Ovary (tissue), 7 donors: ENCODE measurements at regions not wholly inside any gene's neighbourhood (a gene's known extent, or its start where the extent isn't known, plus 50 kb on each side); places are given as distances from the start of the nearest gene placed in this dataset.
A peak's percentile ranks its signal among the peaks of the same experiment; 100 is the strongest.

ENCODE experiments used
- DNase-seq, 5 donors: peaks; one replicate each; pipeline ENCODE4 v3.0.0-alpha.2; 2019 to 2020
- H3K27ac ChIP-seq, 2 donors: fragments of 200-600 bp; one replicate each; pipeline versions ENCODE4 v1.5.1 to v1.8.0; 2019 to 2022
- H3K27me3 ChIP-seq: fragments of 200-600 bp; one replicate; pipeline ENCODE4 v1.8.0; 2022
- H3K36me3 ChIP-seq: fragments of 200-600 bp; sonication (generic); one replicate; pipeline ENCODE4 v1.5.1; 2019
- H3K4me1 ChIP-seq: one replicate; pipeline ENCODE4 v1.8.1; 2013; ENCODE audit warnings: mild to moderate bottlenecking, moderate library complexity; ENCODE audit not compliant: insufficient read depth
- H3K4me3 ChIP-seq: fragments of 200-600 bp; sonication (generic); one replicate; pipeline ENCODE4 v1.5.1; 2017
- H3K9me3 ChIP-seq, 2 donors: fragments of 200-600 bp in 1 of 2; sonication (generic) in 1 of 2; one replicate each; pipeline versions ENCODE4 v1.5.1 to v1.8.1; 2013 to 2019; ENCODE audit warnings: mild to moderate bottlenecking in 1 of 2, moderate library complexity in 1 of 2
- EP300 ChIP-seq: sonication (generic); formaldehyde crosslinking; IDR thresholded peaks from one replicate; pipeline ENCODE4 v1.6.1; 2017; ENCODE audit warnings: antibody characterized with exemption
- POLR2A ChIP-seq: fragments of 450-650 bp; IDR thresholded peaks from one replicate; pipeline ENCODE4 v1.6.1; 2017; ENCODE audit warnings: antibody characterized with exemption, mild to moderate bottlenecking, moderate library complexity
- WGBS, 3 donors: extraction: QIAGEN DNeasy Blood & Tissue Kit in 1 of 3; methylation state at CpG; one replicate each; pipeline versions ENCODE4 v1.1.5 to v1.1.7; 2013 to 2017; 5-methylcytosine and 5-hydroxymethylcytosine counted together
- intact Hi-C, 4 donors: fragments of 100-400 bp; cut with DNase I; formaldehyde crosslinking; loops; one replicate each; pipeline versions ENCODE4 v1.11.0 to v1.15.1; 2022 to 2023
- TF ChIP-seq, protein P1 (sequence below), 3 donors: fragments of 450-650 bp in 2 of 3; fragments of 200-600 bp in 1 of 3; IDR thresholded peaks; one replicate each; pipeline versions ENCODE4 v1.5.1 to v1.8.0; 2016 to 2022; ENCODE audit warnings: antibody characterized with exemption in 3 of 3, mild to moderate bottlenecking in 1 of 3
- donor health status: DM: no; HTN: no; CAD: no; lungs with moderate emphysema.
- donor health status: DM: no; HTN: no; CAD: no.
- donor health status: Bipolar disorder and iron deficiency.
- donor health status: DM: no; HTN: no; CAD: no.
- donor health status: DM: yes; HTN: yes; CAD: no.

DNA sequence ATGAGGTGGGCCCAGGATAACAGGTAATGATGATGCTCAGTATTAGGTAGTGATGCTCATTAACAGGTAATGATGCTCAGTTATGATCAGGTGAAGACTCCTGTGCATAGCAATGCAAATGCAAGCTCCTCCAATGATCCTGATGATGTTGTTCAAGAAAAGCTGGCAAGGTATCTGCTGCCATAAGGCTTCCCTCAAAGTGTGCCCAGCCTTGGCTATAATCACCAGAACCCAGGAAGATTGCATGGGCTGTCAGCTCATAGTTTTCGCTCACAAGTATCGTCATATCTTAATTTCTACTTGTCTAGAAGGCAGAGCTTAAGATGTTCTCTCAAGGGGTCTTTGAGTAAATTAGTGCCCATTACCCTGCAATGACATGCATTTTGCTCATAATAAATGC, 366.2 kb upstream of the CLNK start:
- Histone ChIP-seq H3K27me3 (no peaks in the 10 kb centered on the region), H3K36me3 (no peaks in the 10 kb centered on the region), H3K27ac (no peak overlapping the region), H3K4me1 (no peaks in the 10 kb centered on the region), H3K9me3 (no peaks in the 10 kb centered on the region), H3K4me3 (no peak overlapping the region)
- TF ChIP-seq POLR2A (no peak), EP300 (no peak)
- TF ChIP-seq, protein P1, sequence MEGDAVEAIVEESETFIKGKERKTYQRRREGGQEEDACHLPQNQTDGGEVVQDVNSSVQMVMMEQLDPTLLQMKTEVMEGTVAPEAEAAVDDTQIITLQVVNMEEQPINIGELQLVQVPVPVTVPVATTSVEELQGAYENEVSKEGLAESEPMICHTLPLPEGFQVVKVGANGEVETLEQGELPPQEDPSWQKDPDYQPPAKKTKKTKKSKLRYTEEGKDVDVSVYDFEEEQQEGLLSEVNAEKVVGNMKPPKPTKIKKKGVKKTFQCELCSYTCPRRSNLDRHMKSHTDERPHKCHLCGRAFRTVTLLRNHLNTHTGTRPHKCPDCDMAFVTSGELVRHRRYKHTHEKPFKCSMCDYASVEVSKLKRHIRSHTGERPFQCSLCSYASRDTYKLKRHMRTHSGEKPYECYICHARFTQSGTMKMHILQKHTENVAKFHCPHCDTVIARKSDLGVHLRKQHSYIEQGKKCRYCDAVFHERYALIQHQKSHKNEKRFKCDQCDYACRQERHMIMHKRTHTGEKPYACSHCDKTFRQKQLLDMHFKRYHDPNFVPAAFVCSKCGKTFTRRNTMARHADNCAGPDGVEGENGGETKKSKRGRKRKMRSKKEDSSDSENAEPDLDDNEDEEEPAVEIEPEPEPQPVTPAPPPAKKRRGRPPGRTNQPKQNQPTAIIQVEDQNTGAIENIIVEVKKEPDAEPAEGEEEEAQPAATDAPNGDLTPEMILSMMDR (IDR thresholded peaks at IDR 0.05) = no peak
- WGBS, 3 donors = 91 to 100% (median 98%) methylated on average over 2 of the region's 2 CpGs
- intact Hi-C loops = no loop called here
- DNase-seq = no peak

DNA sequence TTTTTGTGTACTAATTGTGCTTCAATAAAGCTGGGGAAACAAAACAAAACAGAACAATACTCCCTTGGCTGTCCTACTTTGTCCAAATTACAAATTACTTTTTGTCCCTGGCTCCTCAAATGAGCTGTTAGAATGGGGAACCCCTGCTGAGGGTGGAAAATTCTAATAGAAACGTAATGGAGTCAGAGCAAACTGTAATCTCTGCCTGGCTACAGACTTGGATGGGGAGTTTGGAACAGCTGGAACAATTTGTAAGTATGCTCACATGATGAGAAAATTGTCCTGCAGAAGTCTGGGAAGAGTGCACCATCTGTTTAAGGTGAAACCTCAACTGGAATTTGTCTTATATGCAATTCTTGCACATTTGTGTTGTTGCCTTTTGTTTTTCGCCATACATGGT, 364.4 kb upstream of the CLNK start:
- DNase-seq = no peak
- intact Hi-C loops = no loop called here
- Histone ChIP-seq H3K27ac (no peak overlapping the region), H3K4me1 (no peaks in the 10 kb centered on the region), H3K27me3 (no peaks in the 10 kb centered on the region), H3K9me3 (no peaks in the 10 kb centered on the region), H3K4me3 (no peak overlapping the region), H3K36me3 (no peaks in the 10 kb centered on the region)
- 40 to 41% (median 40%) methylated on average over 2 of the region's 2 CpGs for WGBS, 3 donors
- TF ChIP-seq, protein P1 (IDR thresholded peaks at IDR 0.05) = no peak
- no peak for TF ChIP-seq EP300
- TF ChIP-seq POLR2A = no peak

DNA sequence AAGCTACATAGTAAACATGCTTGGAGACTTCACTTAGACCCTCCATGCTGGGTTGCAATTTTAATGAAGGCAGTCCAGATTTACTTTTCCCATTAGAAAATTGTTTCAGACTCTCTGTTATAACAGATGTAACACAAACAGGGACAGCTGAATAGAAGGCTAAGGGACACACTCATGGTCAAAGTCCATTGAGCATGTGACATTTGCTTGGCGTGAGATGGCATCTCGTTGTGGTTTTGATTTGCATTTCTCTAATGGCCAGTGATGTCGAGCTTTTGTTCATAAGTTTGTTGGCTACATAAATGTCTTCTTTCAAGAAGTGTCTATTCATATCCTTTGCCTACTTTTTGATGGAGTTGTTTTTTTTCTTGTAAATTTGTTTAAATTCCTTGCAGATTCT, 358.2 kb upstream of the CLNK start:
- WGBS, 3 donors = 93 to 97% (median 96%) methylated on average over 3 of the region's 3 CpGs
- no peaks in the 10 kb centered on the region for H3K27me3 ChIP-seq
- no peaks in the 10 kb centered on the region for H3K36me3 ChIP-seq
- no peaks in the 10 kb centered on the region for H3K9me3 ChIP-seq
- H3K4me3 ChIP-seq = no peak overlapping the region
- no peak for DNase-seq
- TF ChIP-seq, protein P1 (IDR thresholded peaks at IDR 0.05) = no peak
- TF ChIP-seq POLR2A (no peak), EP300 (no peak)
- peaks cover 10% of the 10 kb centered on the region for H3K4me1 ChIP-seq
- intact Hi-C loops = no loop called here
- no peak overlapping the region for H3K27ac ChIP-seq

DNA sequence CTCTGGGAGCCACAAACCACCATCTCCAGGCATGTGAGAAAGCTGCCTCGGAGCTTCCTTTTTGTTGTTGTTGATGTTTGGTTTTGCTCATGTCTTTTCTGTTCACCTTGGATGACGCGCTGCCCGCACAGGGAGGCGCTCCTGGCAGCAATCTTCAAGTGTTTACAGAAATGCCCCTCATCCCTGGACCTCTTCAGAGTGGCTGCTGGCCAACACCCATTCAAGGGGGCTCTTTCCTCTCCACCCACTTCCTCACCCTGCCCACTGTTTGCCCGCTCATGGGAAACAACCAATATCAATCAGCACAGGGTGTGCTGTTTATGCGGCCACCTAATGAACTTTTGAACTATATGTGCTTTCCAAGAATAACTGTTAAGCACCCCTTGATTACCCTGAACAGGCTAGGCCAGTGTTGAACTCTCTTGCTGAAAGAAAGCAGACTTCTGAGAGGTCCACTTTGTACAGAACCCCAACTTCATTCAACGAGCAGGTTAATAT, 355.1 kb upstream of the CLNK start:
- Histone ChIP-seq H3K27ac (peak overlapping the region in 1 of 2 donors; percentile 23), H3K27me3 (no peaks in the 10 kb centered on the region), H3K36me3 (no peaks in the 10 kb centered on the region), H3K4me1 (peaks cover 10% of the 10 kb centered on the region), H3K9me3 (no peaks in the 10 kb centered on the region), H3K4me3 (no peak overlapping the region)
- intact Hi-C loops = no loop called here
- 30 to 68% (median 34%) methylated on average over 8 of the region's 8 CpGs for whole genome bisulfite sequencing, 3 donors
- TF ChIP-seq EP300 (no peak), POLR2A (no peak)
- TF ChIP-seq, protein P1 (IDR thresholded peaks at IDR 0.05) = no peak
- peak in 4 of 5 donors; percentile 9 to 50 (median 18) for DNase-seq
